HEK293 (cell line): ENCODE measurements at regions not wholly inside any gene's neighbourhood (a gene's known extent, or its start where the extent isn't known, plus 50 kb on each side); places are given as distances from the start of the nearest gene placed in this dataset.
A peak's percentile ranks its signal among the peaks of the same experiment; 100 is the strongest.

Experiments
- CTCF ChIA-PET: fragments of 350-600 bp; formaldehyde crosslinking; extraction: SDS; loops from one replicate; lab custom pipeline; 2021; ENCODE audit warnings: antibody characterized with exemption; lab: Yijun Ruan, JAX
- POLR2A ChIA-PET: fragments of 300-600 bp; formaldehyde crosslinking; extraction: SDS; loops from one replicate; lab custom pipeline; 2020; ENCODE audit warnings: antibody characterized with exemption, inconsistent platforms; lab: Yijun Ruan, JAX
- H3K27ac ChIP-seq: fragments of 200-500 bp; sonication (Bioruptor generic); 2 replicates; pipeline ENCODE4 v1.5.1; 2014; ENCODE audit warnings: low read depth, low read length, control low read depth, inconsistent platforms; ENCODE audit errors: extremely low read depth
- H3K36me3 ChIP-seq, 2 experiments: fragments of 200-500 bp in 1 of 2; sonication (Bioruptor generic) in 1 of 2; 1 replicate in 1 of 2; 2 replicates in 1 of 2; pipeline ENCODE4 v1.5.1; 2014 to 2017; ENCODE audit warnings: inconsistent platforms in 2 of 2, low read length in 2 of 2; ENCODE audit not compliant: control insufficient read depth in 2 of 2, insufficient read depth in 1 of 2
- H3K4me1 ChIP-seq: fragments of 200-500 bp; sonication (Bioruptor generic); 2 replicates; pipeline ENCODE4 v1.5.1; 2014; ENCODE audit warnings: mild to moderate bottlenecking, low read length, inconsistent platforms; ENCODE audit not compliant: control insufficient read depth, insufficient read depth
- H3K4me3 ChIP-seq: 2 replicates; pipeline ENCODE4 v1.5.1; 2011; ENCODE audit warnings: low read depth, mild to moderate bottlenecking, control low read depth, low read length, moderate library complexity
- H3K9me3 ChIP-seq: fragments of 200-500 bp; sonication (Bioruptor generic); 2 replicates; pipeline ENCODE4 v1.5.1; 2014; ENCODE audit warnings: low read depth, low read length, inconsistent platforms; ENCODE audit not compliant: control insufficient read depth, insufficient read depth
- EGR2 ChIP-seq: fragments of 450-650 bp; formaldehyde crosslinking; IDR thresholded peaks from 2 replicates; pipeline ENCODE4 v1.5.1; 2016; ENCODE audit warnings: low read depth, missing biosample characterization, missing genetic modification characterization
- GLIS1 ChIP-seq: fragments of 450-650 bp; formaldehyde crosslinking; IDR thresholded peaks from 2 replicates; pipeline ENCODE4 v1.5.1; 2016; ENCODE audit warnings: missing biosample characterization, missing genetic modification characterization
- GLIS2 ChIP-seq: fragments of 450-650 bp; formaldehyde crosslinking; IDR thresholded peaks from 2 replicates; pipeline ENCODE4 v1.5.1; 2016; ENCODE audit warnings: missing biosample characterization, missing genetic modification characterization
- IKZF3 ChIP-seq: fragments of 450-650 bp; IDR thresholded peaks from 2 replicates; pipeline ENCODE4 v1.5.0; 2018; ENCODE audit warnings: missing biosample characterization, mild to moderate bottlenecking, missing genetic modification characterization, moderate library complexity
- OSR2 ChIP-seq: fragments of 450-650 bp; formaldehyde crosslinking; IDR thresholded peaks from 2 replicates; pipeline ENCODE4 v1.5.1; 2016; ENCODE audit warnings: missing biosample characterization, missing genetic modification characterization
- SCRT2 ChIP-seq: fragments of 450-650 bp; formaldehyde crosslinking; IDR thresholded peaks from 2 replicates; pipeline ENCODE4 v1.5.1; 2016; ENCODE audit warnings: missing biosample characterization, missing genetic modification characterization
- ZIC2 ChIP-seq: fragments of 450-650 bp; formaldehyde crosslinking; IDR thresholded peaks from 2 replicates; pipeline ENCODE4 v1.5.1; 2016; ENCODE audit warnings: missing biosample characterization, missing genetic modification characterization
- ZNF221 ChIP-seq: fragments of 450-650 bp; formaldehyde crosslinking; IDR thresholded peaks from 2 replicates; pipeline ENCODE4 v1.5.1; 2017; ENCODE audit warnings: missing biosample characterization, missing genetic modification characterization, borderline replicate concordance
- ZNF266 ChIP-seq: fragments of 450-650 bp; formaldehyde crosslinking; IDR thresholded peaks from 2 replicates; pipeline ENCODE4 v1.5.1; 2016; ENCODE audit warnings: missing biosample characterization, missing genetic modification characterization, low read depth
- ZNF274 ChIP-seq, 2 experiments: fragments of 200-500 bp in 1 of 2; fragments of 450-650 bp in 1 of 2; sonication (Bioruptor generic) in 1 of 2; formaldehyde crosslinking in 1 of 2; IDR thresholded peaks; 2 replicates each; pipeline versions ENCODE4 v1.5.1 to v1.6.1; 2014 to 2016; ENCODE audit warnings: borderline replicate concordance in 1 of 2, inconsistent platforms in 1 of 2, low read length in 1 of 2, missing biosample characterization in 1 of 2, missing genetic modification characterization in 1 of 2
- ZNF341 ChIP-seq: fragments of 450-650 bp; formaldehyde crosslinking; IDR thresholded peaks from 2 replicates; pipeline ENCODE4; 2016; ENCODE audit warnings: low read depth, missing biosample characterization, missing genetic modification characterization
- ZNF350 ChIP-seq: fragments of 450-650 bp; formaldehyde crosslinking; IDR thresholded peaks from 2 replicates; pipeline ENCODE4 v1.5.0; 2017; ENCODE audit warnings: missing biosample characterization, mild to moderate bottlenecking, missing genetic modification characterization
- ZNF37A ChIP-seq: fragments of 450-650 bp; IDR thresholded peaks from 2 replicates; pipeline ENCODE4 v1.5.1; 2018; ENCODE audit warnings: missing biosample characterization, missing genetic modification characterization
- TF ChIP-seq, protein P1 (sequence below): fragments of 450-650 bp; formaldehyde crosslinking; IDR thresholded peaks from 2 replicates; pipeline ENCODE4 v1.5.1; 2016; ENCODE audit warnings: missing biosample characterization, missing genetic modification characterization, borderline replicate concordance
- TF ChIP-seq, protein P2 (sequence below): fragments of 450-650 bp; formaldehyde crosslinking; IDR thresholded peaks from 2 replicates; pipeline ENCODE4 v1.5.1; 2017; ENCODE audit warnings: missing biosample characterization, missing genetic modification characterization
- TF ChIP-seq, protein P3 (sequence below): fragments of 450-650 bp; formaldehyde crosslinking; IDR thresholded peaks from 2 replicates; pipeline ENCODE4 v1.5.1; 2016; ENCODE audit warnings: missing biosample characterization, missing genetic modification characterization
- TF ChIP-seq, protein P4 (sequence below): fragments of 450-650 bp; formaldehyde crosslinking; IDR thresholded peaks from 2 replicates; pipeline ENCODE4 v1.5.1; 2017; ENCODE audit warnings: missing biosample characterization, missing genetic modification characterization
- TF ChIP-seq, protein P5 (sequence below): fragments of 450-650 bp; formaldehyde crosslinking; IDR thresholded peaks from 2 replicates; pipeline ENCODE4 v1.5.1; 2016; ENCODE audit warnings: missing biosample characterization, missing genetic modification characterization

DNA sequence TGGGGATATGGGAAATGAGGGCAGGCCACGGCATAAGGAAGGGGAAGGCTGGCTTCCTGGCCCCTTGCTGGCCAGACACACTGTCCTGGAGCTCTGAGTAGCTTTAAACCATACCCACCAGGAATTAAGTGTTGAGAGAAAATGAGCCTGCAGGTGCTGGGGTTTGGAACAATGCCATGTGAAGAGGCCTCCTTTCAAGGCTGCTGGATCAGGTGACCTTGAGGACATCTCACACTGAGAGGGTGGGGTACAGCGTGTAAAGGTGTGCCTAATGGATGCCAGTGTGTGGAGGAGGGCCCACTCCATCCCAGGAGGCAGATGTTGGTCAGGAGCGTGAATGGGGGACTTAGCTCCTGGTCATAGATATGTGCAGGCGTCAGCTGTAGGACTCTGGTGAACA, 74.8 kb upstream of the MLN start (continued):
- TF ChIP-seq ZNF266 (tag by site-specific recombination) (no peak), EGR2 (tag by site-specific recombination) (no peak), GLIS2 (tag by site-specific recombination) (no peak), IKZF3 (no peak), ZIC2 (no peak), ZNF221 (tag by site-specific recombination) (no peak), ZNF274 (IDR thresholded peaks at IDR 0.05; ENCODE audit: low read length) (no peak), ZNF274 (tag by site-specific recombination; IDR thresholded peaks at IDR 0.05; ENCODE audit: borderline replicate concordance) (no peak), ZNF37A (tag by site-specific recombination) (no peak), ZNF341 (tag by site-specific recombination) (no peak), OSR2 (tag by site-specific recombination) (no peak)
- TF ChIP-seq, protein P1, sequence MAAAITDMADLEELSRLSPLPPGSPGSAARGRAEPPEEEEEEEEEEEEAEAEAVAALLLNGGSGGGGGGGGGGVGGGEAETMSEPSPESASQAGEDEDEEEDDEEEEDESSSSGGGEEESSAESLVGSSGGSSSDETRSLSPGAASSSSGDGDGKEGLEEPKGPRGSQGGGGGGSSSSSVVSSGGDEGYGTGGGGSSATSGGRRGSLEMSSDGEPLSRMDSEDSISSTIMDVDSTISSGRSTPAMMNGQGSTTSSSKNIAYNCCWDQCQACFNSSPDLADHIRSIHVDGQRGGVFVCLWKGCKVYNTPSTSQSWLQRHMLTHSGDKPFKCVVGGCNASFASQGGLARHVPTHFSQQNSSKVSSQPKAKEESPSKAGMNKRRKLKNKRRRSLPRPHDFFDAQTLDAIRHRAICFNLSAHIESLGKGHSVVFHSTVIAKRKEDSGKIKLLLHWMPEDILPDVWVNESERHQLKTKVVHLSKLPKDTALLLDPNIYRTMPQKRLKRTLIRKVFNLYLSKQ (tag by site-specific recombination): no peak
- TF ChIP-seq, protein P2, sequence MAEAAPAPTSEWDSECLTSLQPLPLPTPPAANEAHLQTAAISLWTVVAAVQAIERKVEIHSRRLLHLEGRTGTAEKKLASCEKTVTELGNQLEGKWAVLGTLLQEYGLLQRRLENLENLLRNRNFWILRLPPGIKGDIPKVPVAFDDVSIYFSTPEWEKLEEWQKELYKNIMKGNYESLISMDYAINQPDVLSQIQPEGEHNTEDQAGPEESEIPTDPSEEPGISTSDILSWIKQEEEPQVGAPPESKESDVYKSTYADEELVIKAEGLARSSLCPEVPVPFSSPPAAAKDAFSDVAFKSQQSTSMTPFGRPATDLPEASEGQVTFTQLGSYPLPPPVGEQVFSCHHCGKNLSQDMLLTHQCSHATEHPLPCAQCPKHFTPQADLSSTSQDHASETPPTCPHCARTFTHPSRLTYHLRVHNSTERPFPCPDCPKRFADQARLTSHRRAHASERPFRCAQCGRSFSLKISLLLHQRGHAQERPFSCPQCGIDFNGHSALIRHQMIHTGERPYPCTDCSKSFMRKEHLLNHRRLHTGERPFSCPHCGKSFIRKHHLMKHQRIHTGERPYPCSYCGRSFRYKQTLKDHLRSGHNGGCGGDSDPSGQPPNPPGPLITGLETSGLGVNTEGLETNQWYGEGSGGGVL (tag by site-specific recombination): no peak

DNA sequence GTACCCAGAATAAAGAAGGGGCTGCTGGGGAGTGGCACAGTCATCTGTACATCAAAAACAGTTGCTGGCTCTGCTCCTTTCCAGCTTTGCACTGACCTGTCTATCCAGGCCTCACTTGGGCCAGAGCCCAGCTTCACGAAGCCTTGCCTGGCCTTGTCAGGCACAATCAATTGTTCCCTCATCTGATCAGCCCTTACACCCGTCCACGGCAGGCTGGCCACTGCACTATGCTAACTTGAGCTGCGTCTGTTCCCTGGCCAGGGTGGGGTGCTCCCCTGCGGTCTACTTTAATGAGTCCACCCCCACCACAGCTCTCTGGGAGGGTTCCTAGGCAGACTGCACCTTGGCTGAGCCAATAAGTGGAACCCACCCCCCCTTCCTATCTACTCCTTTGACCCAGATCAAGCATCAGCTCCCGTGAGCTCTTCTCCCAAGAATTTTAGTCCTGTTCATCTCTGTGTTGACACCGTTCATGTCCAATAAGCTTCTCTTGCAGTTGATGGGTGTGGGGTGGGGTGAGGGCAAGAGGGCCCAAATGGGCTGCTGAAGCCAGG, 74.3 kb upstream of the MLN start:
- no peak for TF ChIP-seq GLIS2 (tag by site-specific recombination)
- TF ChIP-seq OSR2 (tag by site-specific recombination): no peak
- peak; percentile 78 for TF ChIP-seq GLIS1 (tag by site-specific recombination)
- TF ChIP-seq, protein P3, sequence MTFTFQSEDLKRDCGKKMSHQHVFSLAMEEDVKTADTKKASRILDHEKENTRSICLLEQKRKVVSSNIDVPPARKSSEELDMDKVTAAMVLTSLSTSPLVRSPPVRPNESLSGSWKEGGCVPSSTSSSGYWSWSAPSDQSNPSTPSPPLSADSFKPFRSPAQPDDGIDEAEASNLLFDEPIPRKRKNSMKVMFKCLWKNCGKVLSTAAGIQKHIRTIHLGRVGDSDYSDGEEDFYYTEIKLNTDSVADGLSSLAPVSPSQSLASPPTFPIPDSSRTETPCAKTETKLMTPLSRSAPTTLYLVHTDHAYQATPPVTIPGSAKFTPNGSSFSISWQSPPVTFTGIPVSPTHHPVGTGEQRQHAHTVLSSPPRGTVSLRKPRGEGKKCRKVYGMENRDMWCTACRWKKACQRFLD: no peak
- ChIA-PET POLR2A (no interaction called here), CTCF (interaction anchor here (0.6 to 0.7 kb wide), 2 partner anchors 83 to 259 kb away, joined by 3 read pairs; no protein-coding TSS in a partner anchor)
- Histone ChIP-seq H3K36me3 (no peaks in the 10 kb centered on the region), H3K27ac (no peak overlapping the region), H3K4me1 (no peaks in the 10 kb centered on the region), H3K4me3 (no peak overlapping the region), H3K9me3 (no peaks in the 10 kb centered on the region)

DNA sequence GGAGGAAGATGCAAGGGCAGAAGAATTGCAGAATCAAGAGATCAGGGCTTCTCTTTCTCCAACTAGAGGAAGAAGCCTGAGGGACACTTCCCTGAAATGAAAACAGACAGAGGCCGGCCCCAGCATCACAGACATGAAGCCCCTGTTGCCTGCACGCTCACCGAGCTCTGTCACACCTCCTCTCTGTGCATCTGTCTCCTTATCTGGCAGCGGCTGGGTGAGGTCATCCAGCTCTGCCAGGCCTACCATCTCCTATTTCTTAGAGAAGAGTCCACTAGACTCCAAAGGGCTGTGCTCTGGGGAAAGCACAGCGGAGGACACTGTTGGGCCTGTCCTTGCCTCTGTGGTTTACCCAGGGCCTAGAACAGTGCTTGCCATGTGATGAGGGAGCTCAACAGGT, 71.9 kb upstream of the MLN start:
- CTCF ChIA-PET: interaction anchor here (1.5 kb wide), 1 partner anchor 268 kb away, joined by 5 read pairs; no protein-coding TSS in a partner anchor
- no peak overlapping the region for H3K4me3 ChIP-seq
- TF ChIP-seq, protein P4, sequence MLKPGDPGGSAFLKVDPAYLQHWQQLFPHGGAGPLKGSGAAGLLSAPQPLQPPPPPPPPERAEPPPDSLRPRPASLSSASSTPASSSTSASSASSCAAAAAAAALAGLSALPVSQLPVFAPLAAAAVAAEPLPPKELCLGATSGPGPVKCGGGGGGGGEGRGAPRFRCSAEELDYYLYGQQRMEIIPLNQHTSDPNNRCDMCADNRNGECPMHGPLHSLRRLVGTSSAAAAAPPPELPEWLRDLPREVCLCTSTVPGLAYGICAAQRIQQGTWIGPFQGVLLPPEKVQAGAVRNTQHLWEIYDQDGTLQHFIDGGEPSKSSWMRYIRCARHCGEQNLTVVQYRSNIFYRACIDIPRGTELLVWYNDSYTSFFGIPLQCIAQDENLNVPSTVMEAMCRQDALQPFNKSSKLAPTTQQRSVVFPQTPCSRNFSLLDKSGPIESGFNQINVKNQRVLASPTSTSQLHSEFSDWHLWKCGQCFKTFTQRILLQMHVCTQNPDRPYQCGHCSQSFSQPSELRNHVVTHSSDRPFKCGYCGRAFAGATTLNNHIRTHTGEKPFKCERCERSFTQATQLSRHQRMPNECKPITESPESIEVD (tag by site-specific recombination): no peak
- TF ChIP-seq ZNF350 (tag by site-specific recombination) (no peak), SCRT2 (tag by site-specific recombination) (peak; percentile 86; the same call in 1 of the 2 replicates)
- TF ChIP-seq, protein P5, sequence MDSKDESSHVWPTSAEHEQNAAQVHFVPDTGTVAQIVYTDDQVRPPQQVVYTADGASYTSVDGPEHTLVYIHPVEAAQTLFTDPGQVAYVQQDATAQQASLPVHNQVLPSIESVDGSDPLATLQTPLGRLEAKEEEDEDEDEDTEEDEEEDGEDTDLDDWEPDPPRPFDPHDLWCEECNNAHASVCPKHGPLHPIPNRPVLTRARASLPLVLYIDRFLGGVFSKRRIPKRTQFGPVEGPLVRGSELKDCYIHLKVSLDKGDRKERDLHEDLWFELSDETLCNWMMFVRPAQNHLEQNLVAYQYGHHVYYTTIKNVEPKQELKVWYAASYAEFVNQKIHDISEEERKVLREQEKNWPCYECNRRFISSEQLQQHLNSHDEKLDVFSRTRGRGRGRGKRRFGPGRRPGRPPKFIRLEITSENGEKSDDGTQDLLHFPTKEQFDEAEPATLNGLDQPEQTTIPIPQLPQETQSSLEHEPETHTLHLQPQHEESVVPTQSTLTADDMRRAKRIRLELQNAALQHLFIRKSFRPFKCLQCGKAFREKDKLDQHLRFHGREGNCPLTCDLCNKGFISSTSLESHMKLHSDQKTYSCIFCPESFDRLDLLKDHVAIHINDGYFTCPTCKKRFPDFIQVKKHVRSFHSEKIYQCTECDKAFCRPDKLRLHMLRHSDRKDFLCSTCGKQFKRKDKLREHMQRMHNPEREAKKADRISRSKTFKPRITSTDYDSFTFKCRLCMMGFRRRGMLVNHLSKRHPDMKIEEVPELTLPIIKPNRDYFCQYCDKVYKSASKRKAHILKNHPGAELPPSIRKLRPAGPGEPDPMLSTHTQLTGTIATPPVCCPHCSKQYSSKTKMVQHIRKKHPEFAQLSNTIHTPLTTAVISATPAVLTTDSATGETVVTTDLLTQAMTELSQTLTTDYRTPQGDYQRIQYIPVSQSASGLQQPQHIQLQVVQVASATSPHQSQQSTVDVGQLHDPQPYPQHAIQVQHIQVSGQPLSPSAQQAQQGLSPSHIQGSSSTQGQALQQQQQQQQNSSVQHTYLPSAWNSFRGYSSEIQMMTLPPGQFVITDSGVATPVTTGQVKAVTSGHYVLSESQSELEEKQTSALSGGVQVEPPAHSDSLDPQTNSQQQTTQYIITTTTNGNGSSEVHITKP (tag by site-specific recombination): peak; percentile 26; the same call in 1 of the 2 replicates
- TF ChIP-seq, all 188 proteins: peak for 2
- POLR2A ChIA-PET: interaction anchor here (0.6 kb wide), 1 partner anchor 546 kb away, joined by 3 read pairs; no protein-coding TSS in a partner anchor
- H3K4me1 ChIP-seq: no peaks in the 10 kb centered on the region
- no peaks in the 10 kb centered on the region for H3K9me3 ChIP-seq
- H3K27ac ChIP-seq: no peak overlapping the region
- no peaks in the 10 kb centered on the region for H3K36me3 ChIP-seq
